Hepatocyte (in vitro differentiated cells): ENCODE measurements at regions not wholly inside any gene's neighbourhood (a gene's known extent, or its start where the extent isn't known, plus 50 kb on each side); places are given as distances from the start of the nearest gene placed in this dataset.
A peak's percentile ranks its signal among the peaks of the same experiment; 100 is the strongest.

Experiments
- DNase-seq: peaks from one replicate; pipeline ENCODE4 v3.0.0-alpha.2; 2016; ENCODE audit warnings: low spot score
- H2AFZ ChIP-seq: fragments of 200-600 bp; sonication (generic); 2 replicates; pipeline ENCODE4 v1.6.0; 2016; ENCODE audit warnings: antibody characterized with exemption, mild to moderate bottlenecking
- H3K27ac ChIP-seq: fragments of 200-600 bp; sonication (generic); 2 replicates; pipeline ENCODE4 v1.5.1; 2016; ENCODE audit warnings: mild to moderate bottlenecking
- H3K27me3 ChIP-seq: fragments of 200-600 bp; sonication (generic); 2 replicates; pipeline ENCODE4 v1.6.1; 2016
- H3K36me3 ChIP-seq: fragments of 200-600 bp; sonication (generic); replicated peaks from 2 replicates; pipeline ENCODE4 v1.5.1; 2016; ENCODE audit warnings: low read depth; ENCODE audit not compliant: insufficient read depth
- H3K4me1 ChIP-seq: fragments of 200-600 bp; sonication (generic); 2 replicates; pipeline ENCODE4 v1.5.1; 2016; ENCODE audit warnings: mild to moderate bottlenecking, moderate library complexity; ENCODE audit not compliant: insufficient read depth
- H3K4me2 ChIP-seq: fragments of 200-600 bp; sonication (generic); 2 replicates; pipeline ENCODE4 v1.6.0; 2016
- H3K4me3 ChIP-seq: fragments of 200-600 bp; sonication (generic); 2 replicates; pipeline ENCODE4 v1.5.1; 2016; ENCODE audit warnings: mild to moderate bottlenecking
- H3K79me2 ChIP-seq: fragments of 200-600 bp; sonication (generic); 2 replicates; pipeline ENCODE4 v1.6.0; 2017; ENCODE audit warnings: mild to moderate bottlenecking
- H3K9me2 ChIP-seq: fragments of 200-600 bp; sonication (generic); replicated peaks from 2 replicates; pipeline ENCODE4 v1.6.0; 2017; ENCODE audit warnings: mild to moderate bottlenecking; ENCODE audit not compliant: insufficient read depth
- H3K9me3 ChIP-seq: fragments of 200-600 bp; sonication (generic); 2 replicates; pipeline ENCODE4 v1.5.1; 2016; ENCODE audit warnings: low read depth, mild to moderate bottlenecking
- H4K20me1 ChIP-seq: fragments of 200-600 bp; sonication (generic); 2 replicates; pipeline ENCODE4 v1.6.0; 2016; ENCODE audit warnings: mild to moderate bottlenecking; ENCODE audit not compliant: insufficient read depth, poor library complexity, severe bottlenecking
- CTCF ChIP-seq: fragments of 200-600 bp; sonication (generic); IDR thresholded peaks from 2 replicates; pipeline ENCODE4 v1.5.1; 2016; ENCODE audit warnings: antibody characterized with exemption, mild to moderate bottlenecking; ENCODE audit not compliant: poor library complexity
- EZH2 ChIP-seq: fragments of 200-600 bp; sonication (generic); IDR thresholded peaks from 2 replicates; pipeline ENCODE4 v1.6.1; 2016; ENCODE audit warnings: antibody characterized with exemption, mild to moderate bottlenecking, borderline replicate concordance
- EZH2phosphoT487 ChIP-seq: fragments of 200-600 bp; sonication (generic); IDR thresholded peaks from one replicate; pipeline ENCODE4 v1.6.1; 2018; ENCODE audit warnings: antibody characterized with exemption, mild to moderate bottlenecking, low read depth, moderate library complexity; ENCODE audit not compliant: unreplicated experiment, severe bottlenecking
- WGBS: methylation state at CpG from one replicate; pipeline ENCODE4 v1.1.6; 2016; ENCODE audit warnings: low lambda C conversion rate; ENCODE audit errors: missing lambda C conversion rate; 5-methylcytosine and 5-hydroxymethylcytosine counted together

GRCh38 chr3:189103208-189103607 lies 68.6 kb upstream of the TPRG1 start:
- H2AFZ ChIP-seq, result no peak overlapping the region
- TF ChIP-seq EZH2phosphoT487, result no peak
- no peak for TF ChIP-seq CTCF
- TF ChIP-seq EZH2, result no peak
- H3K9me3 ChIP-seq, result no peaks in the 10 kb centered on the region
- WGBS, result 67% methylated on average over 1 of the region's 1 CpG
- H3K79me2 ChIP-seq, result no peaks in the 10 kb centered on the region
- no peaks in the 10 kb centered on the region for H4K20me1 ChIP-seq
- H3K27me3 ChIP-seq, result no peaks in the 10 kb centered on the region
- H3K4me3 ChIP-seq, result no peak overlapping the region
- H3K4me1 ChIP-seq, result no peaks in the 10 kb centered on the region
- no peak overlapping the region for H3K27ac ChIP-seq
- no peak overlapping the region for H3K4me2 ChIP-seq
- no peak for DNase-seq
- no peaks in the 10 kb centered on the region for H3K9me2 ChIP-seq
- no peaks in the 10 kb centered on the region for H3K36me3 ChIP-seq

GRCh38 chr3:189108067-189108466 lies 63.7 kb upstream of the TPRG1 start:
- DNase-seq, result peak; percentile 13
- no peak overlapping the region for H2AFZ ChIP-seq
- H3K4me1 ChIP-seq, result no peaks in the 10 kb centered on the region
- no peaks in the 10 kb centered on the region for H3K79me2 ChIP-seq
- H3K36me3 ChIP-seq, result no peaks in the 10 kb centered on the region
- no peaks in the 10 kb centered on the region for H3K9me3 ChIP-seq
- H3K9me2 ChIP-seq, result no peaks in the 10 kb centered on the region
- TF ChIP-seq CTCF (no peak), EZH2phosphoT487 (no peak), EZH2 (no peak)
- 43% methylated on average over 1 of the region's 1 CpG for WGBS
- H3K4me3 ChIP-seq, result no peak overlapping the region
- no peaks in the 10 kb centered on the region for H4K20me1 ChIP-seq
- peak overlapping the region; percentile 41 for H3K4me2 ChIP-seq
- H3K27me3 ChIP-seq, result no peaks in the 10 kb centered on the region
- no peak overlapping the region for H3K27ac ChIP-seq

DNA sequence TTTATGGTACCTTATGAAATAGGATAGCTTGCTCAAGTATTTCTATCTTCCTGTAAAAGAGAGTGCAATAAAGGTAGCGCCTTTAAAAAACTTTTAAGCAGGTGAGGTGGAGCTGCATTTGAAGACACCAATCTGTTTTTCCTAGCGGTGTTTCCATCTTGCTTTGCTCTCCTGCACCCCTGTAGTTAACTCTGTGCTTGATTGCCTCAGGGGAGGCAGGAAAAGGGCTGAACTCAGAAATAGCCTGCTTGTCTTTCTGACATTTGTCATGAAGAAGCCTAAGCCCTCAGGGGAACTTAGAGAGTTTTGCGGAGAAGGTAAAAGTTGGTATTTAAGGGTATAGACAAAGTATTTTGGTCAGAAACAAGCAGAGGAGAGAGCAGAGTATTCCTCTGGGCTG lies 63.0 kb upstream of the TPRG1 start:
- H3K4me1 ChIP-seq, result no peaks in the 10 kb centered on the region
- H3K9me2 ChIP-seq, result no peaks in the 10 kb centered on the region
- 56% methylated on average over 3 of the region's 3 CpGs for WGBS
- H3K4me3 ChIP-seq, result no peak overlapping the region
- no peaks in the 10 kb centered on the region for H3K79me2 ChIP-seq
- TF ChIP-seq CTCF (no peak), EZH2phosphoT487 (no peak), EZH2 (no peak)
- H4K20me1 ChIP-seq, result no peaks in the 10 kb centered on the region
- peak overlapping the region; percentile 41 for H3K4me2 ChIP-seq
- no peak overlapping the region for H2AFZ ChIP-seq
- no peak for DNase-seq
- H3K27ac ChIP-seq, result no peak overlapping the region
- H3K27me3 ChIP-seq, result no peaks in the 10 kb centered on the region
- H3K9me3 ChIP-seq, result no peaks in the 10 kb centered on the region
- H3K36me3 ChIP-seq, result no peaks in the 10 kb centered on the region

GRCh38 chr3:189109145-189109544 lies 62.6 kb upstream of the TPRG1 start:
- no peak for DNase-seq
- Histone ChIP-seq H3K27ac (no peak overlapping the region), H3K36me3 (no peaks in the 10 kb centered on the region)

More at GRCh38 chr3:189109145-189109544, 62.6 kb upstream of the TPRG1 start:
- WGBS, result 57% methylated on average over 8 of the region's 8 CpGs
- Histone ChIP-seq H3K4me2 (peak overlapping the region; percentile 41), H2AFZ (no peak overlapping the region), H3K4me1 (no peaks in the 10 kb centered on the region), H3K79me2 (no peaks in the 10 kb centered on the region), H3K27me3 (no peaks in the 10 kb centered on the region), H3K9me3 (no peaks in the 10 kb centered on the region), H4K20me1 (no peaks in the 10 kb centered on the region), H3K4me3 (no peak overlapping the region), H3K9me2 (no peaks in the 10 kb centered on the region)
- TF ChIP-seq CTCF (no peak), EZH2 (no peak), EZH2phosphoT487 (no peak)
